GM18873 (cell line): ENCODE measurements at regions not wholly inside any gene's neighbourhood (a gene's known extent, or its start where the extent isn't known, plus 50 kb on each side); places are given as distances from the start of the nearest gene placed in this dataset.

Source experiments
- ATAC-seq: cut with Tn5 transposase; IDR thresholded peaks from one replicate; pipeline ENCODE4 v1.9.1; 2021; ENCODE audit warnings: mild to moderate bottlenecking, moderate library complexity, moderate number of reproducible peaks; ENCODE audit not compliant: unreplicated experiment, low FRiP score

DNA sequence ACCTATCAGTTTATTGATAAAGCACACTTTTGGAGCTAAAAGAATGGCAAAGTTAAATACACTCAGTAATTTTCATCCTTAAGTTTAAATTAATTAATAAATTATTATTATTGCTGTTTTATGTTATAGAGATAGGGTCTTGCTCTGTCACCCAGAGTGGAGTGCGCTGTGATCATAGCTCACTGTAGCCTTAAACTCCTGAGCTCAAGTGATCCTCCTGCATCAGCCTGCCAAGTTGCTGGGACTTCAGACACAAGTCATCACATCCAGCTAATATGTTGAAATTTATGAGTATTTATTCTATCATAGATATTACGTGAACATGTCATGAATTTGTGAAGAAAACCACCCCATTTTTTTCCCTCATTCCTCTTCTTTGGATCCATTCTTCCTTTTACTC lies 64.2 kb downstream of the GJA1 start:
- no peak for ATAC-seq

GRCh38 chr6:121503589-121503991 lies 68.1 kb downstream of the GJA1 start:
- ATAC-seq = no peak

- ATAC-seq = no peak
Observed at GRCh38 chr6:121504227-121504626, 68.8 kb downstream of the GJA1 start.

- no peak for ATAC-seq
Observed at GRCh38 chr6:121505284-121505683, 69.8 kb downstream of the GJA1 start.

- ATAC-seq = no peak
Observed at GRCh38 chr6:121506761-121507754, 71.6 kb downstream of the GJA1 start.

DNA sequence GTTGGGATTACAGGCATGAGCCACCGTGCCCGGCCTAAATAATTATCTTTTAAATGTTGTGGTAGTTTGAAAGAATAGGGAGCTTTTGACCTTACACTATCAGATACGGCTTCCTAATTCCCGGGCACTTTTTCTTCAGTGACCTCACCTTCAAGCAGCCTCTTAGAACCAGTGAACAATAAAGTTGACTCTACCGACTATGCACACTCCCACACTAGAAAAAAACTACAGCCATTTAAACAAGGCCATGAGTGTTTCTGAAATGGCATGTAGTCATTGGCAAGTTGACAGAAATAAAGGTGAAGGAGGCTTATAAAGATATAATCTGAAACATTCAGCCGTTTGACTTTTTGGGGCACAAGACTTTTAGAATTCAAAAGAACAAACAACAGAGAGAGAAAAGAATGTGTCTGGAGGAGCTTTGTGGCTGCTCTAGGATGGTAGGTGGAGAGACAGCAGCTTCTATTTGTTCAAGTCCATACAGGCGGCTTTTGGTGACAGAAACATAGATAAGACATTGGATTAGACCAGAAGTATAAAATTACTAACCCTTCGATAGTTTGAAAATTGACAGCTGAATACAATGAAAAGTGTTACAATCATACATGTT lies 75.2 kb downstream of the GJA1 start:
- no peak for ATAC-seq

GRCh38 chr6:121515630-121516265 lies 80.3 kb downstream of the GJA1 start:
- no peak for ATAC-seq

- ATAC-seq = no peak
Observed at GRCh38 chr6:121516331-121516730, 80.9 kb downstream of the GJA1 start.

DNA sequence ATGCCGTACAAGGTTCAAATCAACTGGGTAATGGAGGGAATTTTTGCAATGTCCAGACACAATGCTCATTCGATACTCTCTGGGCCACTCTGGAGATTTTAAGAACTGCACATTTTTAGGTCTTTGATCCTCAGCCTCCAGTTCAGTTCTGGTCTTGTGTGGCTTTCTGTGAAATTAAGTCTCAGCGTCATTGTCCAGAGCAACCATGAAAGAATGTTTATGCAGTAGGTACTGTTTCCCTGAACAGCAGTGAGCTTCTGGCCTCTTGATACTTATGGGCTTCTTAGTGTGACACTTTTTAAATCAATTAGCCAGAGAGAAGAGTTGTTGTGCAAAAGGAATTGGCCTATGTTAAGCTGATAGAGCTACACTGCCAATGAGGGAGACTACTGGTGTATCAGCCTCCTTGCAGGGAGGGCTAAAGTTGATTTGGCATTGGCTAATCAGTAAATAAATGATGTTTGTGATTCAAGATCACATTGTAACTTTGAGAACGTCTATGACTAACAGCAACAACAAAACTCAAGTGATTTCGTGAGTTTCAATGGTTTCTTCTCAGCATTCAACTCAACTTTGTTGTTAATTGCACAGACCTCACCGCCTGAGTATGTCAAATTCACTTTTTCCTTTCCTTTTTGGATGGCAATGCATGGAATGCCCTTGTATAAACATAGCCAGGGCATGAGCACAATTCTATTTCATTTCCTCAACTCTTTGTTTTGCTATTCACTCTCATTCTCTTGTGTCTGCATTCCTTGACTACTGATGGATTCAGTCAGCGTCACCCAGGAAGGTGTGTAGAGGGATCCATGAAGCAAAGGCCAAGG lies 85.1 kb downstream of the GJA1 start:
- ATAC-seq = no peak

- no peak for ATAC-seq
Observed at GRCh38 chr6:121521164-121521555, 85.7 kb downstream of the GJA1 start.

GRCh38 chr6:121522265-121522664 lies 86.8 kb downstream of the GJA1 start:
- no peak for ATAC-seq

- ATAC-seq = no peak
Observed at GRCh38 chr6:121522771-121523386, 87.4 kb downstream of the GJA1 start.

- ATAC-seq = no peak
Observed at GRCh38 chr6:121523628-121524027, 88.2 kb downstream of the GJA1 start.

DNA sequence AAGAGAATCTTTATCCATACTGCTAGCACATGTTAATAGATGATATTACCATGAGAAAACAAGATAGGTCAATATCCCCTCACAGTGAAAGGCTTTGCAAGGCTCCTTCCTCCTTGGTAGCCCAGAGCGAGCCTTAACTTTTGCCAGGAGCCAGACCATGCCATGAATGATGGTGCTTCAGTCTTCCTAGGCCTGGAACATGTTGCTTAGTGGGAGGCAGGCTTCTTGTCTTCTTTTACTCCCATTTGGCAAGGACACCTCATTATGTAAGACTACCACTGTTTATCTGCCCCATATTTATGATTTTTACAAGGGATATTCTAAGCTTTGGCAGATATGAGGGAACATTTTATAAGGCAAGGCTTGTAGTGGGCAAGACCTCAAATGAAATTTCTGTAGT lies 90.8 kb downstream of the GJA1 start:
- ATAC-seq = no peak

- no peak for ATAC-seq
Observed at GRCh38 chr6:121531658-121532169, 96.3 kb downstream of the GJA1 start.

DNA sequence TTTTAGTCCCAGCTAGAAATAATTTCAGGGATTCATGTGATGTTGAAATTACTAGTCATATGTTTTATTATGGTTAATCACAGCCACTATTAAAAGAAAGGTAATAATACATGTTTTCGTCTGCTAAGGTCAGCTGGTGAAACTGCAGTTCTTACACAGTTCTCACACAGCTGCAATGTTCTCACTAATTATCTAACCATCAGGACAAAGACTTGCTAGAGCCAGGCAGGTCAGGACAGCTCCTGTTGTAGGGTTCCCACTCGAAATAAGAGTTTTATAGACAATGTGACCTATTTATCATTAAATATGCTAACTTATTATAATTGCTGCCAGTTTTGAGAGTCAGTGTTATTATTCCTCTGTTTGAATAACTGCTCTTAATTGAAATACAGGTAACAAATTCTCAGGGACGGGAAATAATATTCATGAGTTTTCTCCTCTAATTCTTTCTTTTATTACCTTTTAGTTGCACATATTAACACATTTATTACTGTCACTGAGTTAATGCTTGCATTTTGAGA lies 97.9 kb downstream of the GJA1 start:
- ATAC-seq = no peak

- ATAC-seq = no peak
Observed at GRCh38 chr6:121535777-121536176, 100.3 kb downstream of the GJA1 start.

DNA sequence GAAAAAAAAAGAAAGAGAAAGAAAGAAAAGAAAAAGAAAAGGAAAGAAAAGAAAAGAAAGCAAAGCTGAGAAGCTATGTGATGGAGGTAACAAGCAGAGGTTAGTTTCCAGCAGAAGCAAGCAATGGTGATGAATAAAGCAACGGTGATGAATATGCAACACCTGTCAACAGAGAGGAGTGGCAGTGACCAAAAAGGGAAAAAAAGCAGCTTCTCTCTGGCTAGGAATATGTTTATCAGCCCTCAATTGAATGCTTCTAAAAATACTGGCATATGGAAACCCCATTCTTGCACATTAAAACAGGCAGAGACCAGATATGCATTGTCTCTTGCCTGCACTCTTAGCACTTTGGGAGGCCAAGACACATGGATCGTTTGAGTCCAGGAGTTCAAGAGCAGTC lies 100.9 kb downstream of the GJA1 start:
- no peak for ATAC-seq

GRCh38 chr6:121539439-121539838 lies 104.0 kb downstream of the GJA1 start:
- ATAC-seq = no peak

DNA sequence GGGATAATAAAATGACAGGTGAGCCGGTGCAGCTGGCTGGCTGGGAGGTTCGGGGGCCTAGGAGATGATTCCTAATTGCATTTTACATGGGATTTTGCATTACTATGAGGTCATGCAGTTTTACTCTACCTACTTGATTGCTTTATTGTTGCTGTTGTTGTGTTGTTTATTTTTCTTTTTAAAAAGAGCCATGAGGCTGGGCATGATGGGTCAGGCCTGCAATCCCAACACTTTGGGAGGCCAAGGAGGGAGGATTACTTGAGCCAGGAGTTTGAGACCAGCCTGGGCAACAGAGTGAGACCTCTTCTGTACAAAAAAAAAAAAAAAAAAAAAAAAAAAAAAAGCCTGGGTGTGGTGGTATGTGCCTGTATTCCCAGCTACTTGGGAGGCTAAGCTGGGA lies 104.8 kb downstream of the GJA1 start:
- ATAC-seq = no peak
